IPS-18c (cell line): ENCODE measurements at regions not wholly inside any gene's neighbourhood (a gene's known extent, or its start where the extent isn't known, plus 50 kb on each side); places are given as distances from the start of the nearest gene placed in this dataset.
"Not testable (repeated sequence)": the region's sequence is repeated elsewhere in the genome, so short reads cannot be mapped to it uniquely, and the experiment has no call there.

Experiments
- H3K4me3 ChIP-seq: 2 replicates; pipeline ENCODE4 v1.7.0; 2013; ENCODE audit warnings: low read depth, mild to moderate bottlenecking, low read length, moderate library complexity; ENCODE audit not compliant: insufficient read depth
- H3K9me3 ChIP-seq: one replicate; pipeline ENCODE4 v1.6.1; 2013; ENCODE audit warnings: mild to moderate bottlenecking, low read length, moderate library complexity; ENCODE audit not compliant: control insufficient read depth, insufficient read depth

- H3K4me3 ChIP-seq = peak overlapping the region; percentile 50
Measured at GRCh38 chrX:39688576-39689375, 409.0 kb downstream of the BCOR start.

GRCh38 chrX:39689376-39690104 lies 408.2 kb downstream of the BCOR start:
- H3K9me3 ChIP-seq = peaks cover 7% of the 10 kb centered on the region

More at GRCh38 chrX:39688576-39689375, 409.0 kb downstream of the BCOR start:
- H3K9me3 ChIP-seq = peaks cover 7% of the 10 kb centered on the region

GRCh38 chrX:39690541-39691415 lies 407.0 kb downstream of the BCOR start:
- Histone ChIP-seq H3K9me3 (peaks cover 7% of the 10 kb centered on the region), H3K4me3 (0 out of 2 replicates have a peak overlapping the region, but pooled peaks have one; percentile 3)

More at GRCh38 chrX:39689376-39690104, 408.2 kb downstream of the BCOR start:
- peak overlapping the region; percentile 50 for H3K4me3 ChIP-seq

- H3K4me3 ChIP-seq = no peak overlapping the region
- peaks cover 13% of the 10 kb centered on the region for H3K9me3 ChIP-seq
Measured at GRCh38 chrX:39691724-39692123, 406.0 kb downstream of the BCOR start.

GRCh38 chrX:39692796-39693195 lies 405.0 kb downstream of the BCOR start:
- H3K4me3 ChIP-seq = no peak overlapping the region
- peaks cover 13% of the 10 kb centered on the region for H3K9me3 ChIP-seq

- peaks cover 11% of the 10 kb centered on the region for H3K9me3 ChIP-seq
Measured at GRCh38 chrX:39693298-39693697, 404.5 kb downstream of the BCOR start.

GRCh38 chrX:39702636-39703035 lies 395.1 kb downstream of the BCOR start:
- H3K9me3 ChIP-seq, H3K4me3 ChIP-seq: not testable (repeated sequence)

More at GRCh38 chrX:39693298-39693697, 404.5 kb downstream of the BCOR start:
- no peak overlapping the region for H3K4me3 ChIP-seq

GRCh38 chrX:39703307-39703706 lies 394.5 kb downstream of the BCOR start:
- Histone ChIP-seq H3K4me3 (no peak overlapping the region), H3K9me3 (no peaks in the 10 kb centered on the region)

- peaks cover 4% of the 10 kb centered on the region for H3K9me3 ChIP-seq
- H3K4me3 ChIP-seq = no peak overlapping the region
Measured at GRCh38 chrX:39704590-39704989, 393.2 kb downstream of the BCOR start.

- no peak overlapping the region for H3K4me3 ChIP-seq
- H3K9me3 ChIP-seq = peaks cover 5% of the 10 kb centered on the region
Measured at GRCh38 chrX:39705290-39705689, 392.5 kb downstream of the BCOR start.

GRCh38 chrX:39709364-39709763 lies 388.4 kb downstream of the BCOR start:
- Histone ChIP-seq H3K9me3 (peaks cover 5% of the 10 kb centered on the region), H3K4me3 (no peak overlapping the region)

- Histone ChIP-seq H3K9me3 (peaks cover 5% of the 10 kb centered on the region), H3K4me3 (no peak overlapping the region)
Measured at GRCh38 chrX:39709812-39710211, 387.9 kb downstream of the BCOR start.

GRCh38 chrX:39710776-39711175 lies 387.0 kb downstream of the BCOR start:
- peaks cover 5% of the 10 kb centered on the region for H3K9me3 ChIP-seq
- no peak overlapping the region for H3K4me3 ChIP-seq

GRCh38 chrX:39714471-39714870 lies 383.3 kb downstream of the BCOR start:
- Histone ChIP-seq H3K9me3 (peaks cover 4% of the 10 kb centered on the region), H3K4me3 (no peak overlapping the region)

GRCh38 chrX:39716401-39716800 lies 381.4 kb downstream of the BCOR start:
- Histone ChIP-seq H3K9me3 (peaks cover 2% of the 10 kb centered on the region), H3K4me3 (no peak overlapping the region)

GRCh38 chrX:39716802-39717540 lies 380.8 kb downstream of the BCOR start:
- H3K9me3 ChIP-seq = peaks cover 2% of the 10 kb centered on the region
- no peak overlapping the region for H3K4me3 ChIP-seq

GRCh38 chrX:39718981-39719380 lies 378.8 kb downstream of the BCOR start:
- no peak overlapping the region for H3K4me3 ChIP-seq
- H3K9me3 ChIP-seq = peaks cover 2% of the 10 kb centered on the region
